CD4-positive, CD25-positive, alpha-beta regulatory T cell (primary cell): ENCODE measurements at regions not wholly inside any gene's neighbourhood (a gene's known extent, or its start where the extent isn't known, plus 50 kb on each side); places are given as distances from the start of the nearest gene placed in this dataset.

Source experiments
- ATAC-seq, 2 donors: fragments of 150-1000 bp; cut with Tn5 transposase; one replicate each; pipeline ENCODE4 v1.10.0; 2021; ENCODE audit warnings: low read depth in 2 of 2, moderate number of reproducible peaks in 2 of 2, moderate library complexity in 1 of 2
- DNase-seq, 3 donors: peaks; one replicate each; pipeline versions ENCODE4 v3.0.0 to v3.0.0-alpha.2; 2012 to 2022; ENCODE audit warnings: mixed read lengths in 1 of 3
- H3K27ac ChIP-seq: one replicate; pipeline ENCODE4 v1.7.0; 2013; ENCODE audit warnings: mild to moderate bottlenecking, low read length; ENCODE audit not compliant: insufficient read depth, poor library complexity, severe bottlenecking
- H3K27me3 ChIP-seq: one replicate; pipeline ENCODE4 v1.7.0; 2013; ENCODE audit warnings: low read length; ENCODE audit not compliant: control insufficient read depth, insufficient read depth
- H3K36me3 ChIP-seq: one replicate; pipeline ENCODE4 v1.7.0; 2013; ENCODE audit warnings: mild to moderate bottlenecking, low read length, moderate library complexity; ENCODE audit not compliant: control insufficient read depth, insufficient read depth
- H3K4me1 ChIP-seq: 2 replicates; pipeline ENCODE4 v1.7.0; 2013; ENCODE audit warnings: mild to moderate bottlenecking, low read length; ENCODE audit not compliant: insufficient read depth, control insufficient read depth, poor library complexity, severe bottlenecking
- H3K4me3 ChIP-seq: one replicate; pipeline ENCODE4 v1.7.0; 2013; ENCODE audit warnings: low read depth, mild to moderate bottlenecking, low read length, moderate library complexity
- H3K9me3 ChIP-seq, 2 experiments: 1 replicate in 1 of 2; 2 replicates in 1 of 2; pipeline ENCODE4 v1.7.0; 2013; ENCODE audit warnings: low read length in 2 of 2, mild to moderate bottlenecking in 1 of 2, moderate library complexity in 1 of 2; ENCODE audit not compliant: control insufficient read depth in 2 of 2
- H3K27ac Mint-ChIP-seq, 3 donors: one replicate each; pipeline ENCODE4 v1.8.0; 2020 to 2022; ENCODE audit warnings: mild to moderate bottlenecking in 3 of 3, mixed read lengths in 3 of 3, moderate library complexity in 2 of 3
- H3K27me3 Mint-ChIP-seq: one replicate; pipeline ENCODE4 v1.8.0; 2022; ENCODE audit warnings: mild to moderate bottlenecking, mixed read lengths
- H3K36me3 Mint-ChIP-seq: one replicate; pipeline ENCODE4 v1.8.0; 2020; ENCODE audit warnings: mixed read lengths
- H3K4me1 Mint-ChIP-seq, 4 donors: one replicate each; pipeline ENCODE4 v1.8.0; 2020 to 2022; ENCODE audit warnings: mixed read lengths in 4 of 4, mild to moderate bottlenecking in 1 of 4
- H3K4me3 Mint-ChIP-seq, 4 donors: one replicate each; pipeline ENCODE4 v1.8.0; 2020 to 2022; ENCODE audit warnings: mild to moderate bottlenecking in 4 of 4, mixed read lengths in 4 of 4, moderate library complexity in 3 of 4
- H3K9me3 Mint-ChIP-seq, 7 donors: one replicate each; pipeline ENCODE4 v1.8.0; 2020 to 2022; ENCODE audit warnings: mixed read lengths in 7 of 7, mild to moderate bottlenecking in 3 of 7, moderate library complexity in 2 of 7

- no peak for DNase-seq
- Mint-ChIP-seq H3K27ac (no peak overlapping the region), H3K4me3 (no peak overlapping the region), H3K36me3 (no peaks in the 10 kb centered on the region), H3K4me1 (no peaks in the 10 kb centered on the region), H3K9me3 (peaks cover 0 to 1% (median 0%) of the 10 kb centered on the region in 7 donors), H3K27me3 (peaks cover 37% of the 10 kb centered on the region)
- ATAC-seq: no peak
- H3K27ac ChIP-seq: no peak overlapping the region
- no peak overlapping the region for H3K4me3 ChIP-seq
- H3K9me3 ChIP-seq: no peaks in the 10 kb centered on the region
- no peaks in the 10 kb centered on the region for H3K4me1 ChIP-seq
- H3K27me3 ChIP-seq: peaks cover 3% of the 10 kb centered on the region
- no peaks in the 10 kb centered on the region for H3K36me3 ChIP-seq
Observed at GRCh38 chr17:13741744-13742143, 140.0 kb upstream of the HS3ST3A1 start.

GRCh38 chr17:13743906-13744305, 142.2 kb upstream of the HS3ST3A1 start:
- H3K36me3 Mint-ChIP-seq: no peaks in the 10 kb centered on the region

GRCh38 chr17:13746404-13746803, 144.7 kb upstream of the HS3ST3A1 start:
- Mint-ChIP-seq H3K27me3 (peaks cover 13% of the 10 kb centered on the region), H3K4me3 (no peak overlapping the region), H3K36me3 (peaks cover 3% of the 10 kb centered on the region), H3K4me1 (no peaks in the 10 kb centered on the region), H3K9me3 (peaks cover 0 to 4% (median 0%) of the 10 kb centered on the region in 7 donors), H3K27ac (no peak overlapping the region)
- no peaks in the 10 kb centered on the region for H3K27me3 ChIP-seq
- H3K27ac ChIP-seq: no peak overlapping the region
- no peak overlapping the region for H3K4me3 ChIP-seq
- no peaks in the 10 kb centered on the region for H3K36me3 ChIP-seq
- H3K4me1 ChIP-seq: no peaks in the 10 kb centered on the region
- DNase-seq (no peak), ATAC-seq (no peak)
- no peaks in the 10 kb centered on the region for H3K9me3 ChIP-seq

More at GRCh38 chr17:13743906-13744305, 142.2 kb upstream of the HS3ST3A1 start:
- Mint-ChIP-seq H3K27ac (no peak overlapping the region), H3K27me3 (peaks cover 21% of the 10 kb centered on the region), H3K4me3 (no peak overlapping the region), H3K4me1 (no peaks in the 10 kb centered on the region), H3K9me3 (peaks cover 0 to 1% (median 0%) of the 10 kb centered on the region in 7 donors)
- ATAC-seq: no peak
- no peak overlapping the region for H3K4me3 ChIP-seq
- H3K36me3 ChIP-seq: no peaks in the 10 kb centered on the region
- no peaks in the 10 kb centered on the region for H3K4me1 ChIP-seq
- H3K9me3 ChIP-seq: no peaks in the 10 kb centered on the region
- DNase-seq: no peak
- H3K27me3 ChIP-seq: peaks cover 3% of the 10 kb centered on the region
- H3K27ac ChIP-seq: no peak overlapping the region

DNA sequence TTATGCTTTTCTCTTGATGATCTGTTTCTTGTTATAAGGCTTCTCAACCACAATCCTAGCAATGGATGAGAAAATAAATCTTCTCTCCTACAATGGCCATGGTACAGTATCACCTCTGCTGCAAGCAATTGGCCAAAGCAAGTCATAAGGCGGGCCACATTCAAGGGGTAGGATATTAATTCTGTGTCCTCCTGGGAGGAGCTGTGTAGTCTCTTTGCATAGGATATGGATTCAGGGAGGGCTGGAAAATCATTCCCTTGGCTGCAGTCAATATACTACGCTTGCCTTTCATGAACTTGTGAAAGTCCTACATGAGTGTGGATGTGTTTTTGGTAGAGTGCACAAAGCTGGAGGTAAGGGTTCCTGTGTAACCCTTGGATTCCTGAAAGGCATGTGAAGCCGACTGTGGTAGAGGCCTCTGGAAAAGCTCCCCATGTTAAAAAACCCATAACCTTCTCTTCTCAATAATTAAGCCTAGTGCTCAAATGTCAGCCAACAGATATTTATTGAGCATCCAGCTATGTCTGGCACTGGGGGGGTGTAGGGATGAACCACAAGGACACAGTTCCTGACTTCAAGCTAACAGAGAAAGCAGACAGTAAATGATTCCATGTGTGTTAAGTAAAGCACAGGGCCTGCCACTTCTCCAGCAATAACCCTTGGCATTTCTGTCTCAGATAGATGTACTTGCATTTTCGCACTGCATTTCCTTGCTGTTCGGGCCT, 147.6 kb upstream of the HS3ST3A1 start:
- Mint-ChIP-seq H3K9me3 (peaks cover 0 to 4% (median 0%) of the 10 kb centered on the region in 7 donors), H3K27ac (peak overlapping the region in 1 of 3 donors; percentile 13)
- ATAC-seq: no peak

DNA sequence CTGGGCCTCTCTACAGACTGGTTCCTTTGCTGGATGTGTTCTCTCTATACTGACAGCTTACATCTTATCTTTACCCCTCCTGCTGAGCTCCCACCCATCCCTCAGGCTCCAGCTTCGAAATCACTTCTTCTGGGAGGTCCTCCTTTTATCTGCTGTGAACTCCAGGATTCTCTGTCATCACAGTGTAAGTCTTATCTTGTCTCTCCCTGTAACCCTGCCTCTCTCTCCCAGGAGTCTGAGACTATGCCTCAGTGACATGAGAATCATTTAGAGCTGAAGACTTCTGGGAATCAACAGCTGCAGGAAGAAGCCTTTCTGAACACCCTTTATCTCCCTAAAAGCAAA, 148.1 kb upstream of the HS3ST3A1 start:
- Histone ChIP-seq H3K36me3 (no peaks in the 10 kb centered on the region), H3K9me3 (no peaks in the 10 kb centered on the region), H3K27ac (no peak overlapping the region), H3K4me3 (no peak overlapping the region), H3K27me3 (no peaks in the 10 kb centered on the region), H3K4me1 (no peaks in the 10 kb centered on the region)
- Mint-ChIP-seq H3K36me3 (peaks cover 3% of the 10 kb centered on the region), H3K27ac (peak overlapping the region in 1 of 3 donors; percentile 13), H3K9me3 (peaks cover 0 to 4% (median 0%) of the 10 kb centered on the region in 7 donors), H3K27me3 (peaks cover 6% of the 10 kb centered on the region), H3K4me3 (no peak overlapping the region), H3K4me1 (no peaks in the 10 kb centered on the region)
- ATAC-seq: no peak
- no peak for DNase-seq

More for the DNA sequence above, 147.6 kb upstream of the HS3ST3A1 start:
- DNase-seq: no peak
- H3K4me3 ChIP-seq: no peak overlapping the region
- no peak overlapping the region for H3K27ac ChIP-seq
- H3K4me1 ChIP-seq: no peaks in the 10 kb centered on the region
- no peaks in the 10 kb centered on the region for H3K4me1 Mint-ChIP-seq
- no peaks in the 10 kb centered on the region for H3K27me3 ChIP-seq
- H3K4me3 Mint-ChIP-seq: no peak overlapping the region
- peaks cover 6% of the 10 kb centered on the region for H3K27me3 Mint-ChIP-seq
- no peaks in the 10 kb centered on the region for H3K9me3 ChIP-seq
- no peaks in the 10 kb centered on the region for H3K36me3 ChIP-seq
- peaks cover 3% of the 10 kb centered on the region for H3K36me3 Mint-ChIP-seq

DNA sequence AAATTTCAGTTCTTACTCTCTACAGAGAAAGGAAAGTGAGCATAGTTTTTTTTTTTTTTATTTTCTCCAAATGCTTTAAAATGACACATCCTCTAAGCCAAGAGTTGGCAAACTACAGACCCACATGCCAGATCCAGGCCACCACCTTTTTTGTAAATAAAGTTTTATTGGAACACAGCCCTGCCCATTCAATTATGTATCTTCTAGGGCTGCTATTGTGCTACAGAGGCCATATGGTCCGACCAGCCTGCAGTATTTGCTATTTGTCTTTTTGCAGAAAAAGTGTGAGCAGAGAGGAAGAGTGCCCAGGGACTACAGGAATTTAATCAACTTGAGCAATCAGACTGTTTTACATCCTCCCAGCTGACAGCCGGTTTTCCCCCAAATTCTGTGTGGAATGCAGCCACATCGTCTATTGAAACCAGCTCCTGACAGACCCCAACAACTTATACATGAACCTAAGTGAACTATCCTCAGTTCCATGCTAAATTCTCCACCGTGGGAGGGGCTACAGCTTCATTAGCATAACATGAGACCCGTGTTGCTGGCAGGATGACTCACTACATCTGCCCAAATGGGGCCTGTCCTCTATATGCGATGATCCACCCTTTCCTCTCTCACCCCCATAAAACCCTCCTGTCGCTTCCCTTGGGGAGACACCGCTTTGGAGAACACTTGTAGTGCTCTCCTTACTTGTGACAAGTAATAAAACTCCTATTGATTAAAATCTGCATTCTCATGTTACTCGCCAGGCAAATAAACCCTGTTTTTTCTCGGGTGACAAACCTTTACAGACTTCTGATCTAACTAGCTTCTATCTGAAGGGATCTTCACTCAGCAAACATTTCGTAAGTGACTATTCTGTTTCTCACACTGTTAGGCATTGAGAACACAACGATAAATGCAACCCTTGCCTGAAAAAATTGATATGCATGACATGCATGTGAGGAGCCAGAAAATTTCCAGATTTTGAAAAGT, 149.4 kb upstream of the HS3ST3A1 start:
- Mint-ChIP-seq H3K4me3 (no peak overlapping the region), H3K27me3 (peaks cover 6% of the 10 kb centered on the region), H3K4me1 (peaks cover 0 to 2% (median 0%) of the 10 kb centered on the region in 4 donors), H3K9me3 (peaks cover 0 to 4% (median 0%) of the 10 kb centered on the region in 7 donors), H3K27ac (peak overlapping the region in 1 of 3 donors; percentile 13), H3K36me3 (peaks cover 3% of the 10 kb centered on the region)
- ATAC-seq (no peak), DNase-seq (no peak)
- H3K36me3 ChIP-seq: no peaks in the 10 kb centered on the region
- no peaks in the 10 kb centered on the region for H3K4me1 ChIP-seq
- no peaks in the 10 kb centered on the region for H3K27me3 ChIP-seq
- H3K27ac ChIP-seq: no peak overlapping the region
- H3K9me3 ChIP-seq: no peaks in the 10 kb centered on the region
- no peak overlapping the region for H3K4me3 ChIP-seq

DNA sequence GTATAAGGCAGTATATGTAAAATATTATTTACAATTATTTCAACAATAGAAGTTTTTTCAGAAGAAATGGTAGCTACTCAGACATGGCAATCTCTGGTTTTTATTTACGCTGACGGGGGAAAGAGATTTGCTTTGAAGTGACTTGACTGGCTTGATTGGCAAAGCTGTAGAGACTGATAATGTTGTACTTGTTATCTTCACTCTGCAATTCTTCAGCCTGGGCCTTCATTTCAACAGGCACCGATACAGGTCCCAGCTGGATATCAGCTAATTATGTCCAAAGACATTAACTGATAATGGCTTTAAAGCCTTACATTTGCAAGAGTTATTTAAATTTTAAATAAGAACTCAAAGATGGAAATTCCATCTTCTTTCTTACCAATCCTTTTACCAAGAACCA, 151.4 kb upstream of the HS3ST3A1 start:
- Mint-ChIP-seq H3K27ac (no peak overlapping the region), H3K4me3 (no peak overlapping the region), H3K27me3 (peaks cover 14% of the 10 kb centered on the region), H3K9me3 (peaks cover 0 to 3% (median 0%) of the 10 kb centered on the region in 7 donors), H3K4me1 (peaks cover 0 to 2% (median 0%) of the 10 kb centered on the region in 4 donors), H3K36me3 (peaks cover 3% of the 10 kb centered on the region)
- H3K4me3 ChIP-seq: no peak overlapping the region
- H3K27me3 ChIP-seq: peaks cover 3% of the 10 kb centered on the region
- no peaks in the 10 kb centered on the region for H3K36me3 ChIP-seq
- ATAC-seq: no peak
- H3K9me3 ChIP-seq: no peaks in the 10 kb centered on the region
- no peak for DNase-seq
- H3K4me1 ChIP-seq: no peaks in the 10 kb centered on the region
- H3K27ac ChIP-seq: no peak overlapping the region
